Peyer's patch (tissue), 4 donors: ENCODE measurements at regions not wholly inside any gene's neighbourhood (a gene's known extent, or its start where the extent isn't known, plus 50 kb on each side); places are given as distances from the start of the nearest gene placed in this dataset.

Experiments
- CTCF ChIP-seq, 6 experiments: fragments of 450-650 bp in 4 of 6; fragments of 200-600 bp in 2 of 6; sonication (generic) in 1 of 6; IDR thresholded peaks; one replicate each; pipeline ENCODE4 v1.5.1; 2017 to 2019; ENCODE audit warnings: antibody characterized with exemption in 6 of 6, mild to moderate bottlenecking in 3 of 6, moderate library complexity in 1 of 6
- POLR2A ChIP-seq, 2 donors: fragments of 450-650 bp; IDR thresholded peaks; one replicate each; pipeline ENCODE4 v1.5.1; 2017; ENCODE audit warnings: antibody characterized with exemption in 2 of 2, mild to moderate bottlenecking in 2 of 2, moderate library complexity in 2 of 2

- TF ChIP-seq CTCF (IDR thresholded peaks at IDR 0.05): no peak
- no peak for TF ChIP-seq POLR2A (IDR thresholded peaks at IDR 0.05)
Measured at GRCh38 chr16:87196661-87197060, 120.5 kb downstream of the C16orf95 start.
